Keratinocyte (primary cell): ENCODE measurements at regions not wholly inside any gene's neighbourhood (a gene's known extent, or its start where the extent isn't known, plus 50 kb on each side); places are given as distances from the start of the nearest gene placed in this dataset.

Source experiments
- DNase-seq: peaks from one replicate; pipeline ENCODE4 v3.0.0-alpha.2; 2011; ENCODE audit warnings: low read depth, missing footprints, low spot score
- FAIRE-seq: peaks from 2 replicates; lab custom pipeline; 2011; peaks lifted over from hg19 to GRCh38; lab: Jason Lieb, UNC
- H2AFZ ChIP-seq: 2 replicates; pipeline ENCODE4 v1.6.0; 2012; ENCODE audit warnings: low read length, control low read depth, inconsistent platforms; ENCODE audit not compliant: control insufficient read depth
- H3K27ac ChIP-seq: 2 replicates; pipeline ENCODE4 v1.5.1; 2011; ENCODE audit warnings: low read length; ENCODE audit not compliant: control insufficient read depth, insufficient read depth
- H3K27me3 ChIP-seq: 3 replicates; pipeline ENCODE4 v1.6.0; 2011; ENCODE audit warnings: low read length; ENCODE audit not compliant: control insufficient read depth, insufficient read depth; ENCODE audit errors: extremely low read depth
- H3K36me3 ChIP-seq, 2 experiments: 2 replicates in 1 of 2; 3 replicates in 1 of 2; pipeline ENCODE4 v1.5.1; 2011; ENCODE audit warnings: low read length in 2 of 2, mild to moderate bottlenecking in 1 of 2; ENCODE audit not compliant: control insufficient read depth in 2 of 2, insufficient read depth in 2 of 2; ENCODE audit errors: extremely low read depth in 1 of 2
- H3K4me1 ChIP-seq: 3 replicates; pipeline ENCODE4 v1.5.1; 2011; ENCODE audit warnings: low read length; ENCODE audit not compliant: control insufficient read depth, insufficient read depth; ENCODE audit errors: extremely low read depth
- H3K4me2 ChIP-seq: 3 replicates; pipeline ENCODE4 v1.6.0; 2011; ENCODE audit warnings: low read depth, low read length; ENCODE audit not compliant: control insufficient read depth, insufficient read depth; ENCODE audit errors: extremely low read depth
- H3K4me3 ChIP-seq, 3 experiments: fragments of 200-600 bp in 1 of 3; sonication (generic) in 1 of 3; 2 replicates in 2 of 3; 3 replicates in 1 of 3; pipeline ENCODE4 v1.5.1; 2011 to 2016; ENCODE audit warnings: low read length in 3 of 3, mild to moderate bottlenecking in 3 of 3, control low read depth in 2 of 3, inconsistent platforms in 1 of 3, low read depth in 1 of 3, mixed read lengths in 1 of 3, mixed run types in 1 of 3, moderate library complexity in 1 of 3; ENCODE audit not compliant: control insufficient read depth in 2 of 3, insufficient read depth in 2 of 3; ENCODE audit errors: extremely low read depth in 1 of 3
- H3K79me2 ChIP-seq: 2 replicates; pipeline ENCODE4 v1.6.0; 2012; ENCODE audit warnings: low read length; ENCODE audit not compliant: control insufficient read depth, insufficient read depth
- H3K9ac ChIP-seq: 3 replicates; pipeline ENCODE4 v1.6.0; 2011; ENCODE audit warnings: low read length; ENCODE audit not compliant: control insufficient read depth, insufficient read depth; ENCODE audit errors: extremely low read depth
- H3K9me1 ChIP-seq: 3 replicates; pipeline ENCODE4 v1.6.0; 2011; ENCODE audit warnings: low read length; ENCODE audit not compliant: control insufficient read depth, insufficient read depth; ENCODE audit errors: extremely low read depth
- H3K9me3 ChIP-seq: 2 replicates; pipeline ENCODE4 v1.5.1; 2012; ENCODE audit warnings: low read depth, low read length; ENCODE audit not compliant: control insufficient read depth
- H4K20me1 ChIP-seq: 3 replicates; pipeline ENCODE4 v1.6.0; 2011; ENCODE audit warnings: low read length; ENCODE audit not compliant: control insufficient read depth, insufficient read depth; ENCODE audit errors: extremely low read depth
- EZH2 ChIP-seq: IDR thresholded peaks from one replicate; pipeline ENCODE4 v1.6.1; 2012; ENCODE audit warnings: inconsistent platforms, mild to moderate bottlenecking, low read length, moderate library complexity
- dilution Hi-C: fragments of 300-500 bp; cut with MboI; formaldehyde crosslinking; loops from one replicate; pipeline ENCODE4 v1.7.0; 2020; ENCODE audit warnings: low sequenced_read_pairs; ENCODE audit not compliant: extremely low pct_ligation_motif_present
- TF ChIP-seq, protein P1 (sequence below), 3 experiments: IDR thresholded peaks in 1 of 3; conservative IDR thresholded peaks in 1 of 3; optimal IDR thresholded peaks in 1 of 3; 2 replicates in 2 of 3; 3 replicates in 1 of 3; pipeline versions ENCODE3 to v1.5.1; 2011; ENCODE audit warnings: low read length in 3 of 3, mild to moderate bottlenecking in 3 of 3, moderate library complexity in 2 of 3, control low read depth in 1 of 3, inconsistent platforms in 1 of 3; ENCODE audit not compliant: insufficient read depth in 2 of 3; ENCODE audit errors: extremely low read depth in 1 of 3

DNA sequence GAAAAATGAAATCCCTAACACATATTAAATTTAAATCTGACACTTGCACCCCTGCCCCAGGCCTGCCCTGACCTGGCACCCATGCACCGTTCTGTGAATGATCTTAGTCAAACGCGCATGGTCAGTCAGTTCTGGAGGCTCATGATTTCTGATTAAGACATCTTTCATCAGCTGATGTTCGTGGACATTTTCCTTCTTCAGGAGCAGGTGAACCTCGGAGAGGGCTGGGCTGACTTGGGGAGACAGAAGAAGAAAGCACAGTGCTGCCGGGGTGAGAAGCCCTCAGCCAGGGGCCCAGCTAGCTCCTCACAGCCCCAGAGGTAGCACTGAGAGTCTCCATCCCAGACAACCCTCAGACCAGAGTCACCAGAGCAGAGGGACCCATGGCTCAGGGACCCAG, 134.5 kb upstream of the AJAP1 start:
- dilution Hi-C loops, result no loop called here
- no peaks in the 10 kb centered on the region for H4K20me1 ChIP-seq
- no peaks in the 10 kb centered on the region for H3K9me1 ChIP-seq
- no peak overlapping the region for H3K9ac ChIP-seq
- DNase-seq (no peak), FAIRE-seq (no peak)
- TF ChIP-seq, protein P1, sequence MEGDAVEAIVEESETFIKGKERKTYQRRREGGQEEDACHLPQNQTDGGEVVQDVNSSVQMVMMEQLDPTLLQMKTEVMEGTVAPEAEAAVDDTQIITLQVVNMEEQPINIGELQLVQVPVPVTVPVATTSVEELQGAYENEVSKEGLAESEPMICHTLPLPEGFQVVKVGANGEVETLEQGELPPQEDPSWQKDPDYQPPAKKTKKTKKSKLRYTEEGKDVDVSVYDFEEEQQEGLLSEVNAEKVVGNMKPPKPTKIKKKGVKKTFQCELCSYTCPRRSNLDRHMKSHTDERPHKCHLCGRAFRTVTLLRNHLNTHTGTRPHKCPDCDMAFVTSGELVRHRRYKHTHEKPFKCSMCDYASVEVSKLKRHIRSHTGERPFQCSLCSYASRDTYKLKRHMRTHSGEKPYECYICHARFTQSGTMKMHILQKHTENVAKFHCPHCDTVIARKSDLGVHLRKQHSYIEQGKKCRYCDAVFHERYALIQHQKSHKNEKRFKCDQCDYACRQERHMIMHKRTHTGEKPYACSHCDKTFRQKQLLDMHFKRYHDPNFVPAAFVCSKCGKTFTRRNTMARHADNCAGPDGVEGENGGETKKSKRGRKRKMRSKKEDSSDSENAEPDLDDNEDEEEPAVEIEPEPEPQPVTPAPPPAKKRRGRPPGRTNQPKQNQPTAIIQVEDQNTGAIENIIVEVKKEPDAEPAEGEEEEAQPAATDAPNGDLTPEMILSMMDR (optimal IDR thresholded peaks at IDR 0.05 in 1 of 3, IDR thresholded peaks at IDR 0.05 in 1 of 3, conservative IDR thresholded peaks at IDR 0.05 in 1 of 3; ENCODE audit: extremely low read depth in 1 of 3, insufficient read depth in 2 of 3, low read length in 3 of 3), result no peak
- no peak for TF ChIP-seq EZH2
- no peak overlapping the region for H2AFZ ChIP-seq
- no peaks in the 10 kb centered on the region for H3K4me1 ChIP-seq
- H3K27me3 ChIP-seq, result no peaks in the 10 kb centered on the region
- no peaks in the 10 kb centered on the region for H3K36me3 ChIP-seq
- H3K27ac ChIP-seq, result no peak overlapping the region
- no peaks in the 10 kb centered on the region for H3K79me2 ChIP-seq
- peaks cover 3% of the 10 kb centered on the region for H3K9me3 ChIP-seq
- H3K4me3 ChIP-seq, result no peak overlapping the region
- no peak overlapping the region for H3K4me2 ChIP-seq

DNA sequence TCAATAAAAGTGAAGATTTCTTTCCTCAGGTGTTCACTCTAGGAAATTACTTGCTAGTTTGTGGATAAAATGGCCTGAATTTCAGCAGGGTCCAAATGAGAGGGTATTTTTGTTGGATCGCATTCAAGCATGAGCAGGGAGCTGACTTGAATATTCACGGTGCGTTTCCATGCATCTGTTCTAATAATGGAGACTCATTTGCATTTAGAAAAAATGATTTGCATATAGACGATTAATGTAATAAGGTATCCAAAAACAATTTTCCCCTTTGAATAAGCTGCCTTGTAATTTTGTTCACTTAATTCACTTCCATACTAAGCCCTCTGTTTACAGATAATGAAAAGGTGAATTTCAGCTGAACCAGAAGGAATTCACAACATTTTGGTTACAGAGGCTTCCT, 130.9 kb upstream of the AJAP1 start:
- no peak for TF ChIP-seq EZH2
- TF ChIP-seq, protein P1 (optimal IDR thresholded peaks at IDR 0.05 in 1 of 3, IDR thresholded peaks at IDR 0.05 in 1 of 3, conservative IDR thresholded peaks at IDR 0.05 in 1 of 3; ENCODE audit: extremely low read depth in 1 of 3, insufficient read depth in 2 of 3, low read length in 3 of 3), result no peak
- no peaks in the 10 kb centered on the region for H3K27me3 ChIP-seq
- H3K27ac ChIP-seq, result no peak overlapping the region
- H2AFZ ChIP-seq, result no peak overlapping the region
- FAIRE-seq (no peak), DNase-seq (no peak)
- no peaks in the 10 kb centered on the region for H3K9me1 ChIP-seq
- peaks cover 5% of the 10 kb centered on the region for H3K9me3 ChIP-seq
- no peaks in the 10 kb centered on the region for H4K20me1 ChIP-seq
- H3K79me2 ChIP-seq, result no peaks in the 10 kb centered on the region
- H3K4me1 ChIP-seq, result no peaks in the 10 kb centered on the region
- H3K4me3 ChIP-seq, result no peak overlapping the region
- H3K36me3 ChIP-seq, result no peaks in the 10 kb centered on the region
- dilution Hi-C loops, result no loop called here
- no peak overlapping the region for H3K4me2 ChIP-seq
- H3K9ac ChIP-seq, result no peak overlapping the region
